ENCODE measurements at regions not wholly inside any gene's neighbourhood (a gene's known extent, or its start where the extent isn't known, plus 50 kb on each side); places are given as distances from the start of the nearest gene placed in this dataset.

DNA sequence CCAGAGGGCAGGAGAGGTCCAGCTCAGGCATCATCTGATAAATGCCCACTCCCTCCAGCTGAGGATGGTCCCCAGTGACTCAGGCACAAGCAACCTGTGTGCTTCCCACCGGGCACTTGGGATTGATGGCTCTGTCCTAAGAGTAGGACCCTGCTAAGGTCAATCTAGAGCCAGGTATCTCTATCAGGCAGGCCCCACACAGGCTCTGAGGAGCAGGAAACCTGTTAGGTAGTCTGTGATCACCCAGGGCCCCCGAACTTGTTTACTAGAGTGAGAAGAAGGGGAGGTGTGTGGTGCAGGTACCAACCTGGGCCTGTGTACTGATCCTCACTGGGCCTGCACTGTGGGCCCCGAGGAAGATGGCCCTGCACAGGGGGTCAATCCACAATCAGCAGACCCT lies 119.6 kb upstream of the FSTL4 start:
- H3K27ac ChIP-seq (ENCODE audit: low read depth, low read length): no peak overlapping the region
- H3K79me2 ChIP-seq (ENCODE audit: control insufficient read depth, low read length): no peaks in the 10 kb centered on the region
- peaks cover 8% of the 10 kb centered on the region for H3K9me3 ChIP-seq (ENCODE audit: control insufficient read depth, insufficient read depth, low read length)
- no peaks in the 10 kb centered on the region for H3K9me2 ChIP-seq (replicated peaks; ENCODE audit: control insufficient read depth, low read length)
- TF ChIP-seq, protein P1, sequence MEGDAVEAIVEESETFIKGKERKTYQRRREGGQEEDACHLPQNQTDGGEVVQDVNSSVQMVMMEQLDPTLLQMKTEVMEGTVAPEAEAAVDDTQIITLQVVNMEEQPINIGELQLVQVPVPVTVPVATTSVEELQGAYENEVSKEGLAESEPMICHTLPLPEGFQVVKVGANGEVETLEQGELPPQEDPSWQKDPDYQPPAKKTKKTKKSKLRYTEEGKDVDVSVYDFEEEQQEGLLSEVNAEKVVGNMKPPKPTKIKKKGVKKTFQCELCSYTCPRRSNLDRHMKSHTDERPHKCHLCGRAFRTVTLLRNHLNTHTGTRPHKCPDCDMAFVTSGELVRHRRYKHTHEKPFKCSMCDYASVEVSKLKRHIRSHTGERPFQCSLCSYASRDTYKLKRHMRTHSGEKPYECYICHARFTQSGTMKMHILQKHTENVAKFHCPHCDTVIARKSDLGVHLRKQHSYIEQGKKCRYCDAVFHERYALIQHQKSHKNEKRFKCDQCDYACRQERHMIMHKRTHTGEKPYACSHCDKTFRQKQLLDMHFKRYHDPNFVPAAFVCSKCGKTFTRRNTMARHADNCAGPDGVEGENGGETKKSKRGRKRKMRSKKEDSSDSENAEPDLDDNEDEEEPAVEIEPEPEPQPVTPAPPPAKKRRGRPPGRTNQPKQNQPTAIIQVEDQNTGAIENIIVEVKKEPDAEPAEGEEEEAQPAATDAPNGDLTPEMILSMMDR (IDR thresholded peaks at IDR 0.05; ENCODE audit: low read depth, low read length, poor library complexity, severe bottlenecking): no peak
- no peak for TF ChIP-seq EZH2phosphoT487 (IDR thresholded peaks at IDR 0.05; ENCODE audit: borderline replicate concordance, low read length)
- no peaks in the 10 kb centered on the region for H3K4me1 ChIP-seq (ENCODE audit: control insufficient read depth, low read length)
- no peaks in the 10 kb centered on the region for H3K27me3 ChIP-seq (ENCODE audit: control insufficient read depth, low read length)
- H3K4me3 ChIP-seq (ENCODE audit: low read length): no peak overlapping the region
- no peaks in the 10 kb centered on the region for H3K36me3 ChIP-seq (ENCODE audit: control insufficient read depth, low read length)
- no peaks in the 10 kb centered on the region for H4K20me1 ChIP-seq (ENCODE audit: control insufficient read depth, insufficient read depth, low read depth, low read length)
- H3F3A ChIP-seq (ENCODE audit: control insufficient read depth, insufficient read depth): no peaks in the 10 kb centered on the region
- H3K4me2 ChIP-seq (ENCODE audit: low read length): no peak overlapping the region

DNA sequence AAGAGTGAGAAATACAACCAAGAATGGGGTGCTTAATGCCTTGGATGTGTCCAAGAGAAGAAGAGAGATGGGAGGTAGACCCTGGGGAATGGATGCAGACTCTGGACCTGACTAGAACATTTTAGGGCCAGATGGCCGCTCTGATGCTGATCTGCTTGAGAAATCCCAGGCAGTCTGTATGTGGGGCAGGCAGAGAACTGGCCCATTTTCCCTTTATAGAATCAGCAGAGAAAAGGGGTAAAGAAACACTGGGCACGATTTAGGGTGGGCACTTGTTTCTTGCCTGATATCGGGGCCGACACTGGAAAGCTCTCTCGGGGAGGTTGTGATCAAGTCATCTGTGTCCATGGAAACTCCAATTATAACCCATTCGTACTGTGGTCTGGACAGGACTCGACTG lies 118.5 kb upstream of the FSTL4 start:
- no peaks in the 10 kb centered on the region for H3F3A ChIP-seq (ENCODE audit: control insufficient read depth, insufficient read depth)
- H3K9me3 ChIP-seq (ENCODE audit: control insufficient read depth, insufficient read depth, low read length): peaks cover 8% of the 10 kb centered on the region
- no peaks in the 10 kb centered on the region for H4K20me1 ChIP-seq (ENCODE audit: control insufficient read depth, insufficient read depth, low read depth, low read length)
- H3K9me2 ChIP-seq (replicated peaks; ENCODE audit: control insufficient read depth, low read length): no peaks in the 10 kb centered on the region
- H3K27me3 ChIP-seq (ENCODE audit: control insufficient read depth, low read length): no peaks in the 10 kb centered on the region
- no peak overlapping the region for H3K27ac ChIP-seq (ENCODE audit: low read depth, low read length)
- no peaks in the 10 kb centered on the region for H3K79me2 ChIP-seq (ENCODE audit: control insufficient read depth, low read length)
- H3K4me1 ChIP-seq (ENCODE audit: control insufficient read depth, low read length): no peaks in the 10 kb centered on the region
- no peak overlapping the region for H3K4me3 ChIP-seq (ENCODE audit: low read length)
- TF ChIP-seq EZH2phosphoT487 (IDR thresholded peaks at IDR 0.05; ENCODE audit: borderline replicate concordance, low read length): no peak
- TF ChIP-seq, protein P1 (IDR thresholded peaks at IDR 0.05; ENCODE audit: low read depth, low read length, poor library complexity, severe bottlenecking): no peak
- no peak overlapping the region for H3K4me2 ChIP-seq (ENCODE audit: low read length)
- H3K36me3 ChIP-seq (ENCODE audit: control insufficient read depth, low read length): no peaks in the 10 kb centered on the region

DNA sequence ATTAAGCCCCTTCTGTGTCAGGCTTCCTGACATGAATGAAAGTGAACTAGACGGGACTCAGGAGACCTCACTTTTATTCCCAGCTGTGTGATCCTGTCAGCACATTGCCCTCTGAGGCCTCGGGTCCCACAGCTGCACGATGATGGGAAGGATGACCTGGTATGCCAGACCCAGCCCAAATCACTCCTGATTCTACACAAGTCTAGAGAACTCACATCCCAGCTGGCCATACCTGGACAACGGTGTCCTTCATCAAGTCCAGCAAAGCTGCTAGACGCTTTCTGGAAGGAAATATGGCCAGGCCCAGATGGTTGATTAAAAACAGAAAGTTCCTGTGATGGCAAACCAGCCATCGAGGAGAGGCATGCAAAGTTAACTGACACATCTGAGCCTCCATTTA lies 118.0 kb upstream of the FSTL4 start:
- H3K79me2 ChIP-seq (ENCODE audit: control insufficient read depth, low read length): no peaks in the 10 kb centered on the region
- no peaks in the 10 kb centered on the region for H3K27me3 ChIP-seq (ENCODE audit: control insufficient read depth, low read length)
- no peaks in the 10 kb centered on the region for H3K9me2 ChIP-seq (replicated peaks; ENCODE audit: control insufficient read depth, low read length)
- no peaks in the 10 kb centered on the region for H3F3A ChIP-seq (ENCODE audit: control insufficient read depth, insufficient read depth)
- H4K20me1 ChIP-seq (ENCODE audit: control insufficient read depth, insufficient read depth, low read depth, low read length): no peaks in the 10 kb centered on the region
- H3K9me3 ChIP-seq (ENCODE audit: control insufficient read depth, insufficient read depth, low read length): peaks cover 8% of the 10 kb centered on the region
- no peak overlapping the region for H3K4me3 ChIP-seq (ENCODE audit: low read length)
- no peaks in the 10 kb centered on the region for H3K4me1 ChIP-seq (ENCODE audit: control insufficient read depth, low read length)
- H3K27ac ChIP-seq (ENCODE audit: low read depth, low read length): no peak overlapping the region
- H3K36me3 ChIP-seq (ENCODE audit: control insufficient read depth, low read length): no peaks in the 10 kb centered on the region
- no peak overlapping the region for H3K4me2 ChIP-seq (ENCODE audit: low read length)
- no peak for TF ChIP-seq EZH2phosphoT487 (IDR thresholded peaks at IDR 0.05; ENCODE audit: borderline replicate concordance, low read length)
- TF ChIP-seq, protein P1 (IDR thresholded peaks at IDR 0.05; ENCODE audit: low read depth, low read length, poor library complexity, severe bottlenecking): no peak

DNA sequence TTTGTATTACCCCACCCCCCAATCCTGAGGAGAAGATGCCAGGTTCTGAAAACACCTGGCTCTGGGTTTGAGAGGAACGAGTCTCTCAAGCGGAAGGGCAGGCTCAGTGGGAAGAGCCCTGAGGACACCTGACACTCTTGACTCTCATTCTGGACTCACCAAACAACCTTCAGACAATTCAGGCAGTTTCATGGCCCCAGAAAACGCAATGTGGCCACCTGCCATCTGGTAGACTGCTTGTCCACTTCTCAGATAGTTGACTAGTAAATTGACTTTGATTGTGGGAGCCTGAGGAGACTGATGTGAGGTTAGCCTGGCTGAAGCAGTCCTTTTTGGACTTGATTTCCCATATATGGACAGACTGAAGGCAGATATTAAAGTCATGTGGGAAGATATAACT lies 117.5 kb upstream of the FSTL4 start:
- no peak overlapping the region for H3K4me2 ChIP-seq (ENCODE audit: low read length)
- H3K79me2 ChIP-seq (ENCODE audit: control insufficient read depth, low read length): no peaks in the 10 kb centered on the region
- no peaks in the 10 kb centered on the region for H4K20me1 ChIP-seq (ENCODE audit: control insufficient read depth, insufficient read depth, low read depth, low read length)
- H3K4me3 ChIP-seq (ENCODE audit: low read length): no peak overlapping the region
- peaks cover 8% of the 10 kb centered on the region for H3K9me3 ChIP-seq (ENCODE audit: control insufficient read depth, insufficient read depth, low read length)
- no peaks in the 10 kb centered on the region for H3F3A ChIP-seq (ENCODE audit: control insufficient read depth, insufficient read depth)
- no peaks in the 10 kb centered on the region for H3K4me1 ChIP-seq (ENCODE audit: control insufficient read depth, low read length)
- no peaks in the 10 kb centered on the region for H3K36me3 ChIP-seq (ENCODE audit: control insufficient read depth, low read length)
- H3K27me3 ChIP-seq (ENCODE audit: control insufficient read depth, low read length): no peaks in the 10 kb centered on the region
- no peak for TF ChIP-seq EZH2phosphoT487 (IDR thresholded peaks at IDR 0.05; ENCODE audit: borderline replicate concordance, low read length)
- TF ChIP-seq, protein P1 (IDR thresholded peaks at IDR 0.05; ENCODE audit: low read depth, low read length, poor library complexity, severe bottlenecking): no peak
- no peak overlapping the region for H3K27ac ChIP-seq (ENCODE audit: low read depth, low read length)
- H3K9me2 ChIP-seq (replicated peaks; ENCODE audit: control insufficient read depth, low read length): no peaks in the 10 kb centered on the region
